Panc1 (cell line): ENCODE measurements at regions not wholly inside any gene's neighbourhood (a gene's known extent, or its start where the extent isn't known, plus 50 kb on each side); places are given as distances from the start of the nearest gene placed in this dataset.

Experiments used
- CTCF ChIP-seq: fragments of 450-650 bp; IDR thresholded peaks from 2 replicates; pipeline ENCODE4 v1.5.1; 2017; ENCODE audit warnings: mild to moderate bottlenecking
- POLR2AphosphoS5 ChIP-seq: IDR thresholded peaks from 2 replicates; pipeline ENCODE4 v1.6.1; 2012; ENCODE audit warnings: mild to moderate bottlenecking, low read depth, low read length, moderate library complexity
- REST ChIP-seq, 2 experiments: IDR thresholded peaks; 2 replicates each; pipeline ENCODE4 v1.6.1; 2011 to 2012; ENCODE audit warnings: low read depth in 2 of 2, control low read depth in 1 of 2, low read length in 1 of 2, mild to moderate bottlenecking in 1 of 2, moderate library complexity in 1 of 2; ENCODE audit not compliant: insufficient read depth in 1 of 2
- TCF7L2 ChIP-seq: IDR thresholded peaks from 2 replicates; pipeline ENCODE4 v1.6.1; 2011; ENCODE audit warnings: mild to moderate bottlenecking, low read depth, low read length, inconsistent platforms

- TF ChIP-seq CTCF (no peak), REST (IDR thresholded peaks at IDR 0.05; ENCODE audit: insufficient read depth in 1 of 2, low read depth in 2 of 2, low read length in 1 of 2) (no peak), POLR2AphosphoS5 (no peak), TCF7L2 (no peak)
Observed at GRCh38 chr1:30533796-30534550, 189.4 kb downstream of the MATN1 start.
